ENCODE measurements at regions not wholly inside any gene's neighbourhood (a gene's known extent, or its start where the extent isn't known, plus 50 kb on each side); places are given as distances from the start of the nearest gene placed in this dataset.

DNA sequence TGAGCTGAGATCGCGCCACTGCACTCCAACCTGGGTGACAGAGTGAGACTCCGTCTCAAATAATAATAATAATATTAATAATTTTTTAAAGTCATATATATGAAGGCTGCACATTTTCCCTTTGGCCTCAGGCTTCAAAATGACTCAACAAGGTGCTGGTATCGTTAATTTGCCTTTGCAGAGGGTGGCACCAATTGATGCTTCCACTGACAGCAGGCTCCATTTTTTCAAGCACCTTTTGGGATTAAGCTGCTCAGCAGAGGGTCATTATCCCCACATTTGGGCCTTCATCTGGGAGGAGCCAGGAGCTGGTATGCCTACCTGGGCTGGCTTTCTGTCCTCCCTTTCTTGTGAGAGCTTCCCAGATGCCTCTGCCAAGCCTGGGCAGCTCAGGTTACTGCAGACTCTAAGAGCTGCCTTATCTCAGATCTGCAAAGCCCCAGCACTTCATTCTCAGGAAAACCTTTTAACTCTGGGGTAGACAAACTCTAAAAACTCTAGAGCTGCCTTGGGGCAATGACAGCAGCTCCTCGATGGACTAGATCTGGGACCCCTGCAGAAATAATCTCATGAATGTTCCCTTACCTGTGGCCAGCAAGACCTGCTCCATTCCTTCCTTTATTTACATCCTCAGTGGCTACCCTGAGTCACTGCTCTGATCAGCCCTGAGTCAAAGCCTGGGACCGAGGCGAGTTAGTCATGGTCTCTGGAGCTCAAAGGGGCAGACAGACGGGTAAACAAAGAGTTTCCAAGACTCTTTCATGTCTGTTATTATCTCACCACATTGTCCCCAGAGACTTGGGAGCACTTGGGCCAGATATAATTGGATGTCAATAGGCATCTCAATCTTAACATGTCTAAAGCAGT, 80.0 kb upstream of the EYA2 start:
- no peaks in the 10 kb centered on the region for H3K9me3 Mint-ChIP-seq (ENCODE audit: unreplicated experiment)
- TF ChIP-seq, protein P1, sequence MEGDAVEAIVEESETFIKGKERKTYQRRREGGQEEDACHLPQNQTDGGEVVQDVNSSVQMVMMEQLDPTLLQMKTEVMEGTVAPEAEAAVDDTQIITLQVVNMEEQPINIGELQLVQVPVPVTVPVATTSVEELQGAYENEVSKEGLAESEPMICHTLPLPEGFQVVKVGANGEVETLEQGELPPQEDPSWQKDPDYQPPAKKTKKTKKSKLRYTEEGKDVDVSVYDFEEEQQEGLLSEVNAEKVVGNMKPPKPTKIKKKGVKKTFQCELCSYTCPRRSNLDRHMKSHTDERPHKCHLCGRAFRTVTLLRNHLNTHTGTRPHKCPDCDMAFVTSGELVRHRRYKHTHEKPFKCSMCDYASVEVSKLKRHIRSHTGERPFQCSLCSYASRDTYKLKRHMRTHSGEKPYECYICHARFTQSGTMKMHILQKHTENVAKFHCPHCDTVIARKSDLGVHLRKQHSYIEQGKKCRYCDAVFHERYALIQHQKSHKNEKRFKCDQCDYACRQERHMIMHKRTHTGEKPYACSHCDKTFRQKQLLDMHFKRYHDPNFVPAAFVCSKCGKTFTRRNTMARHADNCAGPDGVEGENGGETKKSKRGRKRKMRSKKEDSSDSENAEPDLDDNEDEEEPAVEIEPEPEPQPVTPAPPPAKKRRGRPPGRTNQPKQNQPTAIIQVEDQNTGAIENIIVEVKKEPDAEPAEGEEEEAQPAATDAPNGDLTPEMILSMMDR (IDR thresholded peaks at IDR 0.05; ENCODE audit: insufficient read depth, low read depth, low read length): no peak
- TF ChIP-seq EZH2 (IDR thresholded peaks at IDR 0.05; ENCODE audit: insufficient read depth, low read length): no peak
- Histone ChIP-seq H3K9me3 (ENCODE audit: insufficient read depth, low read depth, low read length) (no peaks in the 10 kb centered on the region), H3K4me2 (ENCODE audit: low read length) (peak overlapping the region; percentile 79), H3K79me2 (ENCODE audit: insufficient read depth, low read length) (no peaks in the 10 kb centered on the region), H3K36me3 (ENCODE audit: insufficient read depth, low read length) (no peaks in the 10 kb centered on the region), H3K9ac (ENCODE audit: low read length) (peak overlapping the region; percentile 49), H4K20me1 (ENCODE audit: insufficient read depth, low read length) (no peaks in the 10 kb centered on the region), H3K4me3 (ENCODE audit: insufficient read depth, low read depth, low read length) (peak overlapping the region; percentile 36), H3K27ac (ENCODE audit: low read depth, low read length) (peak overlapping the region; percentile 64), H3K27me3 (ENCODE audit: insufficient read depth, low read length) (peaks cover 11% of the 10 kb centered on the region), H3K4me1 (ENCODE audit: insufficient read depth, low read length) (peaks cover 13% of the 10 kb centered on the region), H2AFZ (ENCODE audit: low read depth, low read length) (no peak overlapping the region)
- H3K27ac Mint-ChIP-seq (ENCODE audit: unreplicated experiment): peak overlapping the region; percentile 89
- no peaks in the 10 kb centered on the region for H3K36me3 Mint-ChIP-seq (ENCODE audit: low read depth, unreplicated experiment)
- H3K27me3 Mint-ChIP-seq (ENCODE audit: low read depth, unreplicated experiment): peaks cover 18% of the 10 kb centered on the region
- peaks cover 18% of the 10 kb centered on the region for H3K4me1 Mint-ChIP-seq (ENCODE audit: low read depth, unreplicated experiment)
- H3K4me3 Mint-ChIP-seq (ENCODE audit: unreplicated experiment): no peak overlapping the region
- FAIRE-seq: peak; percentile 62
- peak; percentile 85 for DNase-seq (ENCODE audit: low read depth)

DNA sequence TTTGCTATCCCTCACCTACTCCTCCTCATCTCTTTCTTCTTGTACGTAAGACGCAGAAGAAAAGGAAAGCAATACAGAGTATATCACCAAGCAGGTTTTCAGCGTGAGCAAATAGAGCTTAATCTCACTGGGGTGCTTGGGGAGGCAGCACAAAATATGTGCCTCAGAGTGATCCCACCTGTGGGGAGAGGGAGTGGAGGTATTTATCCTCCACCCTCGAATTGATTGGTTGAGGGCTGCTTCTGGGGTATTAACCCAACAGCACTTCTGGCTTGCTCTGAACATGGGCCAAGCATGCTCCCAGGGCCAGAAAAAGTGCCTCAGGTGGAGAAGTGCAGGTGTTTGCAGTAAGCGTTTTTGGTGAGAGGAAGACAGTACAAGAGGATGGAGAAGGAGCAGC, 78.5 kb upstream of the EYA2 start:
- DNase-seq (ENCODE audit: low read depth) (no peak), FAIRE-seq (no peak)
- no peaks in the 10 kb centered on the region for H3K36me3 Mint-ChIP-seq (ENCODE audit: low read depth, unreplicated experiment)
- Histone ChIP-seq H3K79me2 (ENCODE audit: insufficient read depth, low read length) (no peaks in the 10 kb centered on the region), H3K4me2 (ENCODE audit: low read length) (no peak overlapping the region), H3K4me3 (ENCODE audit: insufficient read depth, low read depth, low read length) (no peak overlapping the region), H3K27ac (ENCODE audit: low read depth, low read length) (no peak overlapping the region), H2AFZ (ENCODE audit: low read depth, low read length) (no peak overlapping the region), H4K20me1 (ENCODE audit: insufficient read depth, low read length) (no peaks in the 10 kb centered on the region), H3K9ac (ENCODE audit: low read length) (no peak overlapping the region), H3K4me1 (ENCODE audit: insufficient read depth, low read length) (peaks cover 13% of the 10 kb centered on the region), H3K9me3 (ENCODE audit: insufficient read depth, low read depth, low read length) (no peaks in the 10 kb centered on the region), H3K27me3 (ENCODE audit: insufficient read depth, low read length) (peaks cover 7% of the 10 kb centered on the region), H3K36me3 (ENCODE audit: insufficient read depth, low read length) (no peaks in the 10 kb centered on the region)
- peak overlapping the region; percentile 41 for H3K27ac Mint-ChIP-seq (ENCODE audit: unreplicated experiment)
- no peak overlapping the region for H3K4me3 Mint-ChIP-seq (ENCODE audit: unreplicated experiment)
- peaks cover 18% of the 10 kb centered on the region for H3K4me1 Mint-ChIP-seq (ENCODE audit: low read depth, unreplicated experiment)
- H3K9me3 Mint-ChIP-seq (ENCODE audit: unreplicated experiment): no peaks in the 10 kb centered on the region
- H3K27me3 Mint-ChIP-seq (ENCODE audit: low read depth, unreplicated experiment): peaks cover 6% of the 10 kb centered on the region
- TF ChIP-seq, protein P1 (IDR thresholded peaks at IDR 0.05; ENCODE audit: insufficient read depth, low read depth, low read length): no peak
- TF ChIP-seq EZH2 (IDR thresholded peaks at IDR 0.05; ENCODE audit: insufficient read depth, low read length): no peak
